K562 (cell line): ENCODE measurements at regions not wholly inside any gene's neighbourhood (a gene's known extent, or its start where the extent isn't known, plus 50 kb on each side); places are given as distances from the start of the nearest gene placed in this dataset.
"Not testable (repeated sequence)": the region's sequence is repeated elsewhere in the genome, so short reads cannot be mapped to it uniquely, and the experiment has no call there.

ENCODE experiments used
- KDM4B ChIP-seq, 2 experiments: fragments of 450-650 bp in 1 of 2; sonication (generic) in 1 of 2; IDR thresholded peaks; 2 replicates each; pipeline ENCODE4 v1.6.1; 2016 to 2017; ENCODE audit warnings: borderline replicate concordance in 2 of 2, antibody characterized with exemption in 1 of 2, low read depth in 1 of 2, mild to moderate bottlenecking in 1 of 2
- POLR2A ChIP-seq: fragments of 450-650 bp; conservative IDR thresholded peaks from 2 replicates; pipeline ENCODE4 v1.6.1; 2016
- POLR2G ChIP-seq: fragments of 200-400 bp; formaldehyde crosslinking; IDR thresholded peaks from 2 replicates; pipeline ENCODE4 v1.6.1; 2017; ENCODE audit warnings: low read depth, mild to moderate bottlenecking, antibody characterized with exemption, low read length, moderate library complexity
- RBFOX2 ChIP-seq: fragments of 200-400 bp; formaldehyde crosslinking; IDR thresholded peaks from 2 replicates; pipeline ENCODE4 v1.6.1; 2017; ENCODE audit warnings: low read depth, mild to moderate bottlenecking, low read length, moderate library complexity
- SMC3 ChIP-seq: conservative IDR thresholded peaks from 2 replicates; pipeline ENCODE4 v1.6.1; 2011; ENCODE audit warnings: low read depth, low read length, improper control_type of control experiment; ENCODE audit not compliant: insufficient read depth
- ZNF12 ChIP-seq: sonication (generic); formaldehyde crosslinking; IDR thresholded peaks from 2 replicates; pipeline ENCODE4 v1.4.0; 2020; ENCODE audit warnings: mild to moderate bottlenecking, missing genetic modification reagents
- TF ChIP-seq, protein P1 (sequence below), 3 experiments: IDR thresholded peaks in 2 of 3; conservative IDR thresholded peaks in 1 of 3; 2 replicates each; pipeline ENCODE4 v1.5.1; 2011 to 2012; ENCODE audit warnings: low read length in 3 of 3, mild to moderate bottlenecking in 3 of 3, control low read depth in 2 of 3, improper control_type of control experiment in 1 of 3, inconsistent platforms in 1 of 3, low read depth in 1 of 3, mixed read lengths in 1 of 3, moderate library complexity in 1 of 3; ENCODE audit not compliant: insufficient read depth in 2 of 3

- TF ChIP-seq, protein P1, sequence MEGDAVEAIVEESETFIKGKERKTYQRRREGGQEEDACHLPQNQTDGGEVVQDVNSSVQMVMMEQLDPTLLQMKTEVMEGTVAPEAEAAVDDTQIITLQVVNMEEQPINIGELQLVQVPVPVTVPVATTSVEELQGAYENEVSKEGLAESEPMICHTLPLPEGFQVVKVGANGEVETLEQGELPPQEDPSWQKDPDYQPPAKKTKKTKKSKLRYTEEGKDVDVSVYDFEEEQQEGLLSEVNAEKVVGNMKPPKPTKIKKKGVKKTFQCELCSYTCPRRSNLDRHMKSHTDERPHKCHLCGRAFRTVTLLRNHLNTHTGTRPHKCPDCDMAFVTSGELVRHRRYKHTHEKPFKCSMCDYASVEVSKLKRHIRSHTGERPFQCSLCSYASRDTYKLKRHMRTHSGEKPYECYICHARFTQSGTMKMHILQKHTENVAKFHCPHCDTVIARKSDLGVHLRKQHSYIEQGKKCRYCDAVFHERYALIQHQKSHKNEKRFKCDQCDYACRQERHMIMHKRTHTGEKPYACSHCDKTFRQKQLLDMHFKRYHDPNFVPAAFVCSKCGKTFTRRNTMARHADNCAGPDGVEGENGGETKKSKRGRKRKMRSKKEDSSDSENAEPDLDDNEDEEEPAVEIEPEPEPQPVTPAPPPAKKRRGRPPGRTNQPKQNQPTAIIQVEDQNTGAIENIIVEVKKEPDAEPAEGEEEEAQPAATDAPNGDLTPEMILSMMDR (IDR thresholded peaks at IDR 0.05 in 2 of 3, conservative IDR thresholded peaks at IDR 0.05 in 1 of 3; ENCODE audit: insufficient read depth in 2 of 3, low read depth in 1 of 3, low read length in 3 of 3), result not testable (repeated sequence)
- TF ChIP-seq POLR2A; ZNF12; POLR2G; KDM4B (IDR thresholded peaks at IDR 0.05; ENCODE audit: borderline replicate concordance in 2 of 2, low read depth in 1 of 2); RBFOX2; SMC3: not testable (repeated sequence)
Observed at GRCh38 chr7:51386184-51386583, 69.6 kb upstream of the COBL start.
